GM19395 (cell line): ENCODE measurements at regions not wholly inside any gene's neighbourhood (a gene's known extent, or its start where the extent isn't known, plus 50 kb on each side); places are given as distances from the start of the nearest gene placed in this dataset.
A peak's percentile ranks its signal among the peaks of the same experiment; 100 is the strongest.
"Not testable (repeated sequence)": the region's sequence is repeated elsewhere in the genome, so short reads cannot be mapped to it uniquely, and the experiment has no call there.

Experiments used
- ATAC-seq: cut with Tn5 transposase; IDR thresholded peaks from one replicate; pipeline ENCODE4 v1.9.1; 2021; ENCODE audit warnings: mild to moderate bottlenecking, moderate library complexity; ENCODE audit not compliant: unreplicated experiment

GRCh38 chr14:105771261-105772226 lies 245.2 kb downstream of the TMEM121 start:
- ATAC-seq, result not testable (repeated sequence)

- not testable (repeated sequence) for ATAC-seq
These were observed 246.4 kb downstream of the TMEM121 start for GRCh38 chr14:105772710-105773250.

GRCh38 chr14:105773584-105773983 lies 247.2 kb downstream of the TMEM121 start:
- ATAC-seq, result no peak

- ATAC-seq, result no peak
These were observed 247.6 kb downstream of the TMEM121 start for GRCh38 chr14:105774001-105774400.

- ATAC-seq, result not testable (repeated sequence)
These were observed 248.4 kb downstream of the TMEM121 start for GRCh38 chr14:105774585-105775348.

GRCh38 chr14:105775349-105775923 lies 249.1 kb downstream of the TMEM121 start:
- peak; percentile 57 for ATAC-seq

GRCh38 chr14:105776112-105776511 lies 249.7 kb downstream of the TMEM121 start:
- not testable (repeated sequence) for ATAC-seq

- ATAC-seq, result no peak
These were observed 250.5 kb downstream of the TMEM121 start for GRCh38 chr14:105776924-105777323.

- ATAC-seq, result no peak
These were observed 257.3 kb downstream of the TMEM121 start for GRCh38 chr14:105783707-105784106.

- ATAC-seq, result no peak
These were observed 267.5 kb downstream of the TMEM121 start for GRCh38 chr14:105793836-105794235.

GRCh38 chr14:105797546-105797945 lies 271.2 kb downstream of the TMEM121 start:
- no peak for ATAC-seq

- ATAC-seq, result no peak
These were observed 279.3 kb downstream of the TMEM121 start for GRCh38 chr14:105805701-105806100.

- no peak for ATAC-seq
These were observed 280.2 kb downstream of the TMEM121 start for GRCh38 chr14:105806568-105806967.

- peak; percentile 79 for ATAC-seq
These were observed 291.8 kb downstream of the TMEM121 start for GRCh38 chr14:105817971-105818711.

GRCh38 chr14:105818712-105819005 lies 292.3 kb downstream of the TMEM121 start:
- peak; percentile 21 for ATAC-seq

GRCh38 chr14:105830171-105830570 lies 303.8 kb downstream of the TMEM121 start:
- no peak for ATAC-seq

- no peak for ATAC-seq
These were observed 309.8 kb downstream of the TMEM121 start for GRCh38 chr14:105836160-105836559.

GRCh38 chr14:105836730-105837129 lies 310.3 kb downstream of the TMEM121 start:
- ATAC-seq, result no peak

GRCh38 chr14:105837349-105838063 lies 311.1 kb downstream of the TMEM121 start:
- ATAC-seq, result no peak

GRCh38 chr14:105838107-105838506 lies 311.7 kb downstream of the TMEM121 start:
- no peak for ATAC-seq
